DOHH2 (cell line): ENCODE measurements at regions not wholly inside any gene's neighbourhood (a gene's known extent, or its start where the extent isn't known, plus 50 kb on each side); places are given as distances from the start of the nearest gene placed in this dataset.

Source experiments
- H3F3A ChIP-seq: fragments of 200-600 bp; sonication (generic), shearing (Covaris generic); 2 replicates; pipeline ENCODE4 v1.6.0; 2016; ENCODE audit warnings: antibody characterized with exemption, mild to moderate bottlenecking; ENCODE audit not compliant: control insufficient read depth, insufficient read depth
- H3K27ac ChIP-seq: fragments of 200-600 bp; sonication (generic); 2 replicates; pipeline ENCODE4 v1.5.1; 2014; ENCODE audit warnings: low read depth, mild to moderate bottlenecking, low read length, moderate library complexity
- H3K27me3 ChIP-seq: fragments of 200-600 bp; sonication (generic); 2 replicates; pipeline ENCODE4 v1.6.1; 2014; ENCODE audit warnings: mild to moderate bottlenecking, low read length, mixed read lengths; ENCODE audit not compliant: control insufficient read depth
- H3K36me3 ChIP-seq: fragments of 200-600 bp; sonication (generic); 2 replicates; pipeline ENCODE4 v1.6.1; 2014; ENCODE audit warnings: mild to moderate bottlenecking, low read length, moderate library complexity, mixed read lengths; ENCODE audit not compliant: control insufficient read depth
- H3K4me1 ChIP-seq: fragments of 200-600 bp; sonication (generic); 2 replicates; pipeline ENCODE4 v1.6.1; 2014; ENCODE audit warnings: mild to moderate bottlenecking, low read length, mixed read lengths; ENCODE audit not compliant: control insufficient read depth
- H3K4me2 ChIP-seq: fragments of 200-600 bp; sonication (generic); 2 replicates; pipeline ENCODE4 v1.6.0; 2014; ENCODE audit warnings: mild to moderate bottlenecking, low read length, moderate library complexity
- H3K4me3 ChIP-seq: fragments of 200-600 bp; sonication (generic); 2 replicates; pipeline ENCODE4 v1.5.1; 2014; ENCODE audit warnings: mild to moderate bottlenecking, low read length, mixed read lengths
- H3K79me2 ChIP-seq: fragments of 200-600 bp; sonication (generic); 2 replicates; pipeline ENCODE4 v1.6.1; 2014; ENCODE audit warnings: mild to moderate bottlenecking, low read length, mixed read lengths; ENCODE audit not compliant: control insufficient read depth
- H3K9me2 ChIP-seq: fragments of 200-600 bp; sonication (generic); replicated peaks from 2 replicates; pipeline ENCODE4 v1.6.1; 2014; ENCODE audit warnings: mild to moderate bottlenecking, low read length, mixed read lengths; ENCODE audit not compliant: control insufficient read depth
- H3K9me3 ChIP-seq: fragments of 200-600 bp; sonication (generic); 2 replicates; pipeline ENCODE4 v1.6.1; 2014; ENCODE audit warnings: antibody characterized with exemption, low read length, mixed read lengths; ENCODE audit not compliant: control insufficient read depth, insufficient read depth
- H4K20me1 ChIP-seq: fragments of 200-600 bp; sonication (generic); 2 replicates; pipeline ENCODE4 v1.6.0; 2014; ENCODE audit warnings: low read depth, mild to moderate bottlenecking, antibody characterized with exemption, low read length, moderate library complexity; ENCODE audit not compliant: control insufficient read depth, insufficient read depth
- CTCF ChIP-seq: fragments of 200-600 bp; sonication (generic); IDR thresholded peaks from one replicate; pipeline ENCODE4 v1.5.1; 2014; ENCODE audit warnings: antibody characterized with exemption, mild to moderate bottlenecking, low read depth, low read length; ENCODE audit not compliant: poor library complexity, severe bottlenecking
- EZH2phosphoT487 ChIP-seq: fragments of 200-600 bp; sonication (generic); IDR thresholded peaks from 2 replicates; pipeline ENCODE4 v1.6.1; 2017; ENCODE audit warnings: borderline replicate concordance, mild to moderate bottlenecking, antibody characterized with exemption, low read length, moderate library complexity, mixed read lengths

- H3K9me3 ChIP-seq: no peaks in the 10 kb centered on the region
- no peaks in the 10 kb centered on the region for H3F3A ChIP-seq
- no peaks in the 10 kb centered on the region for H3K79me2 ChIP-seq
- TF ChIP-seq CTCF (no peak), EZH2phosphoT487 (no peak)
- no peaks in the 10 kb centered on the region for H3K9me2 ChIP-seq
- H3K4me2 ChIP-seq: no peak overlapping the region
- H3K4me1 ChIP-seq: no peaks in the 10 kb centered on the region
- no peaks in the 10 kb centered on the region for H3K27me3 ChIP-seq
- no peaks in the 10 kb centered on the region for H4K20me1 ChIP-seq
- no peak overlapping the region for H3K27ac ChIP-seq
- no peaks in the 10 kb centered on the region for H3K36me3 ChIP-seq
- no peak overlapping the region for H3K4me3 ChIP-seq
Observed at GRCh38 chr14:104515059-104515810, 64.3 kb upstream of the C14orf180 start.

GRCh38 chr14:104515811-104516780, 63.5 kb upstream of the C14orf180 start:
- Histone ChIP-seq H3K27ac (no peak overlapping the region), H3K27me3 (no peaks in the 10 kb centered on the region), H3K4me3 (no peak overlapping the region), H3K79me2 (no peaks in the 10 kb centered on the region), H3K36me3 (no peaks in the 10 kb centered on the region), H3K4me1 (no peaks in the 10 kb centered on the region), H3K9me3 (no peaks in the 10 kb centered on the region), H3F3A (no peaks in the 10 kb centered on the region), H3K4me2 (no peak overlapping the region), H4K20me1 (no peaks in the 10 kb centered on the region), H3K9me2 (no peaks in the 10 kb centered on the region)
- no peak for TF ChIP-seq CTCF
- no peak for TF ChIP-seq EZH2phosphoT487

GRCh38 chr14:104516906-104517305, 62.7 kb upstream of the C14orf180 start:
- Histone ChIP-seq H3K4me3 (no peak overlapping the region), H3K27ac (no peak overlapping the region), H4K20me1 (no peaks in the 10 kb centered on the region), H3K79me2 (no peaks in the 10 kb centered on the region), H3K4me1 (no peaks in the 10 kb centered on the region), H3F3A (no peaks in the 10 kb centered on the region), H3K9me2 (no peaks in the 10 kb centered on the region), H3K4me2 (no peak overlapping the region), H3K27me3 (no peaks in the 10 kb centered on the region), H3K36me3 (no peaks in the 10 kb centered on the region), H3K9me3 (no peaks in the 10 kb centered on the region)
- TF ChIP-seq CTCF: no peak
- TF ChIP-seq EZH2phosphoT487: no peak
